ENCODE measurements at regions not wholly inside any gene's neighbourhood (a gene's known extent, or its start where the extent isn't known, plus 50 kb on each side); places are given as distances from the start of the nearest gene placed in this dataset.
"Not testable (repeated sequence)": the region's sequence is repeated elsewhere in the genome, so short reads cannot be mapped to it uniquely, and the experiment has no call there.

DNA sequence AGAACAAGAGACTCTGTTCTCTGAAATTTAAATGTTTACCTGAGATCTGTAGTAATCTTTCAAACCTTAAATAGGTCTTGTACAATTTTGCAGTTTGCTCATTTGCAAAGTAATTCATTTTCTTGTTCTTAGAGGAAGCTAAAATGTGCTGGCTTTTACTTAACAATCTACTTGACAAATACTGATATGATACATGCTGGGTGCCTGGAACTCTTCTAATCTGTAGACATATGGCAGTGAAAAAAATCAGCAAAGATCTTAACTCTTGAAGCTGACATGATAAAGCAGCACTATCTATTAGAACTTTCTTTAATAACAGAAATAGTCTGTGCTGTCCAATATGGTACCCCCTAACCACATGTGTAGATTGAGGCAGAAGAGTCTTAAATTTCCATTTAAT, 1352.8 kb upstream of the SLC39A10 start:
- TF ChIP-seq, protein P1, sequence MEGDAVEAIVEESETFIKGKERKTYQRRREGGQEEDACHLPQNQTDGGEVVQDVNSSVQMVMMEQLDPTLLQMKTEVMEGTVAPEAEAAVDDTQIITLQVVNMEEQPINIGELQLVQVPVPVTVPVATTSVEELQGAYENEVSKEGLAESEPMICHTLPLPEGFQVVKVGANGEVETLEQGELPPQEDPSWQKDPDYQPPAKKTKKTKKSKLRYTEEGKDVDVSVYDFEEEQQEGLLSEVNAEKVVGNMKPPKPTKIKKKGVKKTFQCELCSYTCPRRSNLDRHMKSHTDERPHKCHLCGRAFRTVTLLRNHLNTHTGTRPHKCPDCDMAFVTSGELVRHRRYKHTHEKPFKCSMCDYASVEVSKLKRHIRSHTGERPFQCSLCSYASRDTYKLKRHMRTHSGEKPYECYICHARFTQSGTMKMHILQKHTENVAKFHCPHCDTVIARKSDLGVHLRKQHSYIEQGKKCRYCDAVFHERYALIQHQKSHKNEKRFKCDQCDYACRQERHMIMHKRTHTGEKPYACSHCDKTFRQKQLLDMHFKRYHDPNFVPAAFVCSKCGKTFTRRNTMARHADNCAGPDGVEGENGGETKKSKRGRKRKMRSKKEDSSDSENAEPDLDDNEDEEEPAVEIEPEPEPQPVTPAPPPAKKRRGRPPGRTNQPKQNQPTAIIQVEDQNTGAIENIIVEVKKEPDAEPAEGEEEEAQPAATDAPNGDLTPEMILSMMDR (IDR thresholded peaks at IDR 0.05) = no peak
- Mint-ChIP-seq H3K4me1 (ENCODE audit: unreplicated experiment) (no peaks in the 10 kb centered on the region), H3K36me3 (ENCODE audit: unreplicated experiment) (no peaks in the 10 kb centered on the region)

DNA sequence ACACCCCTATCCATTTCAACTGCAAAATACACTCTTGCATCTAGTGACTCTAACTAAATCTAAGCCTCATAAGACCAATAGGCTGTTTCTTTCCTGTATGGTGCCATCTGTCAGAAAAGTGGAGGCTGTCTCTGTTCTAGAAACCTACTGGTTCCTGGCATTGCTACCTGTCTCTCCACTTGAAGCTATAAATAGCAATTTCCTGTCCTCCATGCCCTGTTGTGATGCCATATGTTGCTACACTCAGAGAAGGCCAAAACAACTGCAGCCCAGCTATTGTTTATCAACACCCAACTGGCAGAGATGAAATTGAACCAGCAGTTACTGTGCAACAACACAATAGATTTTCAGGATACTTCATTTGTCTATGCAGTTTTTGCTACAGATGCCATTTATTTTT, 1355.1 kb upstream of the SLC39A10 start:
- H3K27ac Mint-ChIP-seq (ENCODE audit: unreplicated experiment) = no peak overlapping the region
- H3K4me1 Mint-ChIP-seq (ENCODE audit: unreplicated experiment) = no peaks in the 10 kb centered on the region
- H3K4me3 Mint-ChIP-seq (ENCODE audit: unreplicated experiment) = no peak overlapping the region
- no peak for DNase-seq (ENCODE audit: extremely low spot score, unreplicated experiment)
- H3K36me3 Mint-ChIP-seq (ENCODE audit: unreplicated experiment) = no peaks in the 10 kb centered on the region
- H3K9me3 Mint-ChIP-seq (ENCODE audit: unreplicated experiment) = no peaks in the 10 kb centered on the region
- peaks cover 11% of the 10 kb centered on the region for H3K27me3 Mint-ChIP-seq (ENCODE audit: unreplicated experiment)
- TF ChIP-seq, protein P1 (IDR thresholded peaks at IDR 0.05) = no peak

More for the DNA sequence above, 1352.8 kb upstream of the SLC39A10 start:
- no peak for DNase-seq (ENCODE audit: extremely low spot score, unreplicated experiment)
- no peaks in the 10 kb centered on the region for H3K9me3 Mint-ChIP-seq (ENCODE audit: unreplicated experiment)
- no peak overlapping the region for H3K27ac Mint-ChIP-seq (ENCODE audit: unreplicated experiment)
- peaks cover 17% of the 10 kb centered on the region for H3K27me3 Mint-ChIP-seq (ENCODE audit: unreplicated experiment)
- no peak overlapping the region for H3K4me3 Mint-ChIP-seq (ENCODE audit: unreplicated experiment)

GRCh38 chr2:194294156-194294555, 1362.9 kb upstream of the SLC39A10 start:
- peaks cover 17% of the 10 kb centered on the region for H3K27me3 Mint-ChIP-seq (ENCODE audit: unreplicated experiment)
- H3K27ac Mint-ChIP-seq (ENCODE audit: unreplicated experiment) = no peak overlapping the region
- H3K36me3 Mint-ChIP-seq (ENCODE audit: unreplicated experiment) = no peaks in the 10 kb centered on the region
- TF ChIP-seq, protein P1 (IDR thresholded peaks at IDR 0.05) = no peak
- no peak for DNase-seq (ENCODE audit: extremely low spot score, unreplicated experiment)
- H3K9me3 Mint-ChIP-seq (ENCODE audit: unreplicated experiment) = no peaks in the 10 kb centered on the region
- no peaks in the 10 kb centered on the region for H3K4me1 Mint-ChIP-seq (ENCODE audit: unreplicated experiment)
- H3K4me3 Mint-ChIP-seq (ENCODE audit: unreplicated experiment) = no peak overlapping the region

- no peak overlapping the region for H3K4me3 Mint-ChIP-seq (ENCODE audit: unreplicated experiment)
- H3K27ac Mint-ChIP-seq (ENCODE audit: unreplicated experiment) = no peak overlapping the region
- TF ChIP-seq, protein P1 (IDR thresholded peaks at IDR 0.05) = no peak
- no peaks in the 10 kb centered on the region for H3K9me3 Mint-ChIP-seq (ENCODE audit: unreplicated experiment)
- no peaks in the 10 kb centered on the region for H3K4me1 Mint-ChIP-seq (ENCODE audit: unreplicated experiment)
- DNase-seq (ENCODE audit: extremely low spot score, unreplicated experiment) = no peak
- no peaks in the 10 kb centered on the region for H3K36me3 Mint-ChIP-seq (ENCODE audit: unreplicated experiment)
- peaks cover 17% of the 10 kb centered on the region for H3K27me3 Mint-ChIP-seq (ENCODE audit: unreplicated experiment)
These were observed 1365.9 kb upstream of the SLC39A10 start for GRCh38 chr2:194291104-194291503.

GRCh38 chr2:194289712-194290346, 1367.2 kb upstream of the SLC39A10 start:
- H3K9me3 Mint-ChIP-seq (ENCODE audit: unreplicated experiment) = no peaks in the 10 kb centered on the region
- H3K4me1 Mint-ChIP-seq (ENCODE audit: unreplicated experiment) = no peaks in the 10 kb centered on the region
- H3K27ac Mint-ChIP-seq (ENCODE audit: unreplicated experiment) = no peak overlapping the region
- TF ChIP-seq, protein P1 (IDR thresholded peaks at IDR 0.05) = no peak
- no peak for DNase-seq (ENCODE audit: extremely low spot score, unreplicated experiment)
- H3K4me3 Mint-ChIP-seq (ENCODE audit: unreplicated experiment) = no peak overlapping the region
- no peaks in the 10 kb centered on the region for H3K36me3 Mint-ChIP-seq (ENCODE audit: unreplicated experiment)
- H3K27me3 Mint-ChIP-seq (ENCODE audit: unreplicated experiment) = peaks cover 20% of the 10 kb centered on the region

DNA sequence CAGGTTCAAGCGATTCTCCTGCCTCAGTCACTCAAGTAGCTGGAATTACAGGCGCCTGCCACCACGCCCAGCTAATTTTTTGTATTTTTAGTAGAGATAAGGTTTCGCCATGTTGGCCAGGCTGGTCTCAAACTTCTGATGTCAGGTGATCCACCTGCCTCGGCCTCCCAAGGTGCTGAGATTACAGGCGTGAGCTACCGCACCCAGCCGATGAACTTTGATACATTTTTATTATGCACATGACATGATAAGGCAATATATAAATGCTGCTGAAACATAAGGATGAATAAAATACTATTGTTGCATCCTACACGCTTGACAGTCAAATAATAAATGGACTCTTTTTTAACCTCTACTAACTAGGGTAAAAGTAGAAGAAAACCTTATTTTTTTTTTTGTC, 1380.4 kb upstream of the SLC39A10 start:
- H3K27me3 Mint-ChIP-seq (ENCODE audit: unreplicated experiment); H3K27ac Mint-ChIP-seq (ENCODE audit: unreplicated experiment); H3K36me3 Mint-ChIP-seq (ENCODE audit: unreplicated experiment); H3K4me3 Mint-ChIP-seq (ENCODE audit: unreplicated experiment); H3K9me3 Mint-ChIP-seq (ENCODE audit: unreplicated experiment); DNase-seq (ENCODE audit: extremely low spot score, unreplicated experiment); H3K4me1 Mint-ChIP-seq (ENCODE audit: unreplicated experiment): not testable (repeated sequence)

All from osteocyte (in vitro differentiated cells).